ENCODE measurements at regions not wholly inside any gene's neighbourhood (a gene's known extent, or its start where the extent isn't known, plus 50 kb on each side); places are given as distances from the start of the nearest gene placed in this dataset.

DNA sequence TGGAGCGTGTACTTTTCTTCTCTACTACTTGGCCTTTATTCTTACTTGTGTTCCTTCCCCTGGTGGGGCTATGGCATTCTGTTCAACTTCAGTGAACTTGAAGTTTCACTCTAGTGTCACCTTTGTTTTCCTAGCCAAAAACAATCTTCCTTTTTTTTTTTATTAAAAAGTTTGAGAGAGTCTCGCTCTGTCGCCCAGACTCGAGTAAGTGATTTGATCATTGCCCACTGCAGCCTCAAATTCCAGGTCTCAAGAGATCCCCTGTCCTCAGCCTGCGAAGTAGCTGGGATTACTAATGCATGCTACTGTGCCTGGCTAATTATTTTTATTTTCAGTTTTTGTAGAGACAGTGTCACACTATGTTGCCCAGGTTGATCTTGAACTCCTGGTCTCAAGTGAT, 124.8 kb downstream of the SST start:
- Histone ChIP-seq H3K4me2 (ENCODE audit: insufficient read depth, low read length) (no peak overlapping the region), H3K27ac (ENCODE audit: extremely low read depth, low read depth, low read length) (no peak overlapping the region), H3K9me1 (ENCODE audit: control insufficient read depth, insufficient read depth, low read length) (no peaks in the 10 kb centered on the region), H3K27me3 (ENCODE audit: control insufficient read depth in 2 of 2, insufficient read depth in 2 of 2, low read length in 2 of 2) (peaks cover 0 to 5% of the 10 kb centered on the region in 2 experiments; a peak in 3 of 5 replicates), H3K9me3 (replicated peaks; ENCODE audit: control insufficient read depth, insufficient read depth, low read depth, low read length) (no peaks in the 10 kb centered on the region), H2AFZ (ENCODE audit: low read depth, low read length) (no peak overlapping the region), H3K4me1 (replicated peaks in 1 of 2; ENCODE audit: control insufficient read depth in 2 of 2, insufficient read depth in 2 of 2, low read length in 2 of 2) (no peaks in the 10 kb centered on the region), H3K79me2 (ENCODE audit: control insufficient read depth, insufficient read depth, low read length) (no peaks in the 10 kb centered on the region), H4K20me1 (replicated peaks; ENCODE audit: control insufficient read depth, insufficient read depth, low read length) (no peaks in the 10 kb centered on the region), H3K9ac (ENCODE audit: insufficient read depth in 1 of 2, low read depth in 2 of 2, low read length in 2 of 2) (no peak overlapping the region), H3K36me3 (ENCODE audit: control insufficient read depth, insufficient read depth, low read length) (no peaks in the 10 kb centered on the region), H3K4me3 (no peak overlapping the region)
- in situ Hi-C loops (cut with MboI) (no loop called here), intact Hi-C loops (cut with micrococcal nuclease) (no loop called here)
- FAIRE-seq (no peak), ATAC-seq (no peak), DNase-seq (ENCODE audit: extremely low read depth in 1 of 4, low spot score in 3 of 4) (no peak)
- BruUV-seq (replicated peaks), result no TSS peak
- ChIA-PET CTCF (ENCODE audit: low intra/inter-chr PET ratio) (no interaction called here), POLR2A (no interaction called here)
- 1% methylated on average over 5 of the region's 5 CpGs for WGBS (ENCODE audit: insufficient coverage, low coverage, missing lambda C conversion rate)
- TF ChIP-seq, protein P1, sequence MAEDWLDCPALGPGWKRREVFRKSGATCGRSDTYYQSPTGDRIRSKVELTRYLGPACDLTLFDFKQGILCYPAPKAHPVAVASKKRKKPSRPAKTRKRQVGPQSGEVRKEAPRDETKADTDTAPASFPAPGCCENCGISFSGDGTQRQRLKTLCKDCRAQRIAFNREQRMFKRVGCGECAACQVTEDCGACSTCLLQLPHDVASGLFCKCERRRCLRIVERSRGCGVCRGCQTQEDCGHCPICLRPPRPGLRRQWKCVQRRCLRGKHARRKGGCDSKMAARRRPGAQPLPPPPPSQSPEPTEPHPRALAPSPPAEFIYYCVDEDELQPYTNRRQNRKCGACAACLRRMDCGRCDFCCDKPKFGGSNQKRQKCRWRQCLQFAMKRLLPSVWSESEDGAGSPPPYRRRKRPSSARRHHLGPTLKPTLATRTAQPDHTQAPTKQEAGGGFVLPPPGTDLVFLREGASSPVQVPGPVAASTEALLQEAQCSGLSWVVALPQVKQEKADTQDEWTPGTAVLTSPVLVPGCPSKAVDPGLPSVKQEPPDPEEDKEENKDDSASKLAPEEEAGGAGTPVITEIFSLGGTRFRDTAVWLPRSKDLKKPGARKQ (CRISPR knock-in tag; IDR thresholded peaks at IDR 0.05), result no peak
- TF ChIP-seq ETV6 (IDR thresholded peaks at IDR 0.05; ENCODE audit: borderline replicate concordance in 1 of 2, low read depth in 2 of 2, low read length in 1 of 2) (no peak), ETV6 (CRISPR knock-in tag; IDR thresholded peaks at IDR 0.05; ENCODE audit: borderline replicate concordance) (no peak), SMARCC2 (IDR thresholded peaks at IDR 0.05; ENCODE audit: low read depth) (no peak), ZNF586 (CRISPR knock-in tag; conservative IDR thresholded peaks at IDR 0.05) (no peak), CBX3 (IDR thresholded peaks at IDR 0.05; ENCODE audit: borderline replicate concordance in 1 of 2, low read length in 2 of 2) (no peak), XRCC3 (IDR thresholded peaks at IDR 0.05) (no peak), CREM (IDR thresholded peaks at IDR 0.05; ENCODE audit: low read depth) (no peak)
- TF ChIP-seq, protein P2, sequence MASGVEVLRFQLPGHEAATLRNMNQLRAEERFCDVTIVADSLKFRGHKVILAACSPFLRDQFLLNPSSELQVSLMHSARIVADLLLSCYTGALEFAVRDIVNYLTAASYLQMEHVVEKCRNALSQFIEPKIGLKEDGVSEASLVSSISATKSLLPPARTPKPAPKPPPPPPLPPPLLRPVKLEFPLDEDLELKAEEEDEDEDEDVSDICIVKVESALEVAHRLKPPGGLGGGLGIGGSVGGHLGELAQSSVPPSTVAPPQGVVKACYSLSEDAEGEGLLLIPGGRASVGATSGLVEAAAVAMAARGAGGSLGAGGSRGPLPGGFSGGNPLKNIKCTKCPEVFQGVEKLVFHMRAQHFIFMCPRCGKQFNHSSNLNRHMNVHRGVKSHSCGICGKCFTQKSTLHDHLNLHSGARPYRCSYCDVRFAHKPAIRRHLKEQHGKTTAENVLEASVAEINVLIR (CRISPR knock-in tag; IDR thresholded peaks at IDR 0.05), result no peak
- TF ChIP-seq, protein P3, sequence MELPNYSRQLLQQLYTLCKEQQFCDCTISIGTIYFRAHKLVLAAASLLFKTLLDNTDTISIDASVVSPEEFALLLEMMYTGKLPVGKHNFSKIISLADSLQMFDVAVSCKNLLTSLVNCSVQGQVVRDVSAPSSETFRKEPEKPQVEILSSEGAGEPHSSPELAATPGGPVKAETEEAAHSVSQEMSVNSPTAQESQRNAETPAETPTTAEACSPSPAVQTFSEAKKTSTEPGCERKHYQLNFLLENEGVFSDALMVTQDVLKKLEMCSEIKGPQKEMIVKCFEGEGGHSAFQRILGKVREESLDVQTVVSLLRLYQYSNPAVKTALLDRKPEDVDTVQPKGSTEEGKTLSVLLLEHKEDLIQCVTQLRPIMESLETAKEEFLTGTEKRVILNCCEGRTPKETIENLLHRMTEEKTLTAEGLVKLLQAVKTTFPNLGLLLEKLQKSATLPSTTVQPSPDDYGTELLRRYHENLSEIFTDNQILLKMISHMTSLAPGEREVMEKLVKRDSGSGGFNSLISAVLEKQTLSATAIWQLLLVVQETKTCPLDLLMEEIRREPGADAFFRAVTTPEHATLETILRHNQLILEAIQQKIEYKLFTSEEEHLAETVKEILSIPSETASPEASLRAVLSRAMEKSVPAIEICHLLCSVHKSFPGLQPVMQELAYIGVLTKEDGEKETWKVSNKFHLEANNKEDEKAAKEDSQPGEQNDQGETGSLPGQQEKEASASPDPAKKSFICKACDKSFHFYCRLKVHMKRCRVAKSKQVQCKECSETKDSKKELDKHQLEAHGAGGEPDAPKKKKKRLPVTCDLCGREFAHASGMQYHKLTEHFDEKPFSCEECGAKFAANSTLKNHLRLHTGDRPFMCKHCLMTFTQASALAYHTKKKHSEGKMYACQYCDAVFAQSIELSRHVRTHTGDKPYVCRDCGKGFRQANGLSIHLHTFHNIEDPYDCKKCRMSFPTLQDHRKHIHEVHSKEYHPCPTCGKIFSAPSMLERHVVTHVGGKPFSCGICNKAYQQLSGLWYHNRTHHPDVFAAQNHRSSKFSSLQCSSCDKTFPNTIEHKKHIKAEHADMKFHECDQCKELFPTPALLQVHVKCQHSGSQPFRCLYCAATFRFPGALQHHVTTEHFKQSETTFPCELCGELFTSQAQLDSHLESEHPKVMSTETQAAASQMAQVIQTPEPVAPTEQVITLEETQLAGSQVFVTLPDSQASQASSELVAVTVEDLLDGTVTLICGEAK (IDR thresholded peaks at IDR 0.05), result no peak
- TF ChIP-seq, protein P3 (CRISPR knock-in tag; IDR thresholded peaks at IDR 0.05), result no peak

All from K562 (cell line).